ENCODE measurements at regions not wholly inside any gene's neighbourhood (a gene's known extent, or its start where the extent isn't known, plus 50 kb on each side); places are given as distances from the start of the nearest gene placed in this dataset.

DNA sequence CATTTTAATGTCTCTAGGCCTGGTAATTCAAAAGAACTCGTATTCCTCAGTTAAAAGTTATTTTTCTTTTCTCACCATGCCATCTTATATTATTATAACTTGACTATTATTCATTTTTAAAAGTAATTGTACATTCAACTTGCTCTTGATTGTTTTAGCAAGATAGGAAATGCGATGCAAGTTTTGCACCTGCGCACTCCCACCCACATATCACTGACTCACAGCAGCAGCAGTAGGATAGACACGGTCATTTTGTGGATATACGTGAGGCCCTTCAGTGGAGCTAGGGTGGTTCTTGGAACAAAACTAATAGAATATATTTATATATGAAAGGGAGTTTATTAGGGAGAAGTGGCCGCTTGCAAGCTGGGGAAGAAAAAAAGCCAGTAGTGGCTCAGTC is 95.5 kb upstream of the UBE3A start:
- H3K9me3 ChIP-seq (ENCODE audit: insufficient read depth, low read length, severe bottlenecking), result no peaks in the 10 kb centered on the region
- no peaks in the 10 kb centered on the region for H4K20me1 ChIP-seq (ENCODE audit: insufficient read depth, low read length)
- H3K79me2 ChIP-seq (ENCODE audit: insufficient read depth, low read length), result no peaks in the 10 kb centered on the region
- no peak overlapping the region for H3K27ac ChIP-seq (ENCODE audit: low read length)
- no peak overlapping the region for H2AFZ ChIP-seq (ENCODE audit: low read depth, low read length)
- TF ChIP-seq, protein P1, sequence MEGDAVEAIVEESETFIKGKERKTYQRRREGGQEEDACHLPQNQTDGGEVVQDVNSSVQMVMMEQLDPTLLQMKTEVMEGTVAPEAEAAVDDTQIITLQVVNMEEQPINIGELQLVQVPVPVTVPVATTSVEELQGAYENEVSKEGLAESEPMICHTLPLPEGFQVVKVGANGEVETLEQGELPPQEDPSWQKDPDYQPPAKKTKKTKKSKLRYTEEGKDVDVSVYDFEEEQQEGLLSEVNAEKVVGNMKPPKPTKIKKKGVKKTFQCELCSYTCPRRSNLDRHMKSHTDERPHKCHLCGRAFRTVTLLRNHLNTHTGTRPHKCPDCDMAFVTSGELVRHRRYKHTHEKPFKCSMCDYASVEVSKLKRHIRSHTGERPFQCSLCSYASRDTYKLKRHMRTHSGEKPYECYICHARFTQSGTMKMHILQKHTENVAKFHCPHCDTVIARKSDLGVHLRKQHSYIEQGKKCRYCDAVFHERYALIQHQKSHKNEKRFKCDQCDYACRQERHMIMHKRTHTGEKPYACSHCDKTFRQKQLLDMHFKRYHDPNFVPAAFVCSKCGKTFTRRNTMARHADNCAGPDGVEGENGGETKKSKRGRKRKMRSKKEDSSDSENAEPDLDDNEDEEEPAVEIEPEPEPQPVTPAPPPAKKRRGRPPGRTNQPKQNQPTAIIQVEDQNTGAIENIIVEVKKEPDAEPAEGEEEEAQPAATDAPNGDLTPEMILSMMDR (IDR thresholded peaks at IDR 0.05; ENCODE audit: borderline replicate concordance, extremely low read depth, low read length, poor library complexity, severe bottlenecking), result no peak
- TF ChIP-seq EZH2 (IDR thresholded peaks at IDR 0.05; ENCODE audit: borderline replicate concordance, low read depth, low read length, severe bottlenecking), result no peak
- ATAC-seq (ENCODE audit: insufficient read depth, low read depth) (no peak), DNase-seq (no peak)
- no peaks in the 10 kb centered on the region for H3K36me3 ChIP-seq (ENCODE audit: insufficient read depth, low read length)
- H3K4me2 ChIP-seq (ENCODE audit: insufficient read depth, low read length), result no peak overlapping the region
- no peak overlapping the region for H3K4me3 ChIP-seq (ENCODE audit: low read depth in 1 of 2, low read length in 2 of 2)
- no peaks in the 10 kb centered on the region for H3K27me3 ChIP-seq (ENCODE audit: insufficient read depth, low read length, poor library complexity)
- no peaks in the 10 kb centered on the region for H3K4me1 ChIP-seq (ENCODE audit: insufficient read depth, low read length)
- H3K9ac ChIP-seq (ENCODE audit: low read depth, low read length), result no peak overlapping the region

DNA sequence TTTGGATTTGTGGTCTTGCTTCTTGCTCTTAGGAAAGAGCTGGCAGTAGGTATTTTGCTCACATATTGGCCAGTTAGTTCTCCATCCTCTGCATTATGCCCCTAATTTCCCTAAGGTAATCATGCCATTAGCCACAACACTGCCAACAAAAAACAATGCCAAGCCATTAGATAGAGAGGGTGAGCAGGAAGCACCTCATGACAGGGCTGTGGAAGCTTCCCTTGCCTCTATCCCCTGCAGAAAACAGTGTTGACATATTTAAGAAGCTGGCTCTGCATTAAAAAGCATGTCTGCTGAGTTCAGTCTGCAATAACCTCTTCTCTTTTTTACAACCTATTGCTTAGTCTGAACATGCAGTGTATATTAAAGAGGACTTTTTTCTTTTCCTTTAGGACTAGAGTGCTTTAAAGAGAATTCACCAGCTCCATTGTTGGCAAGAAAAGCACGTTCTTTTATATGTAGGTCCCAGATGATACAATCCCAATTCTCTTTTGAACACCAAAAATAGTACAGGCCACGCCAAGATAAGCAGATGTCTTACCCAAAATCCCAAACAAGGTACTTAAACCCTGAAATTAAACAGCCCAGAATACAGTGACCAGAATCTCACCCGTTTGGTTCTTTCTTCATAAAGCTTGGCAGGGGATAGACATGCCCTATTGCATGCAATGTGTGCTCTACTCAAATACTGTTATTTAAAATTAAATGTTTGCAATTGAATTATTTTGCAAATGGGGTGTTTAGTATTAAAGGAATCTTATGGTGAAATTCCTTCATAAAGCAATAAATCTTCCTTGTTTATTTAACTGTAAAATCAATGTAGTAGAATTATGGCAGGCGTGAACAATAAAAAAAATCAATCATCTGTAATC is 93.7 kb upstream of the UBE3A start:
- Histone ChIP-seq H3K4me2 (ENCODE audit: insufficient read depth, low read length) (no peak overlapping the region), H3K27me3 (ENCODE audit: insufficient read depth, low read length, poor library complexity) (no peaks in the 10 kb centered on the region), H4K20me1 (ENCODE audit: insufficient read depth, low read length) (no peaks in the 10 kb centered on the region), H2AFZ (ENCODE audit: low read depth, low read length) (no peak overlapping the region), H3K4me1 (ENCODE audit: insufficient read depth, low read length) (no peaks in the 10 kb centered on the region), H3K36me3 (ENCODE audit: insufficient read depth, low read length) (no peaks in the 10 kb centered on the region), H3K4me3 (ENCODE audit: low read depth in 1 of 2, low read length in 2 of 2) (no peak overlapping the region), H3K79me2 (ENCODE audit: insufficient read depth, low read length) (no peaks in the 10 kb centered on the region), H3K9me3 (ENCODE audit: insufficient read depth, low read length, severe bottlenecking) (no peaks in the 10 kb centered on the region), H3K9ac (ENCODE audit: low read depth, low read length) (no peak overlapping the region), H3K27ac (ENCODE audit: low read length) (no peak overlapping the region)
- ATAC-seq (ENCODE audit: insufficient read depth, low read depth) (no peak), DNase-seq (no peak)
- TF ChIP-seq, protein P1 (IDR thresholded peaks at IDR 0.05; ENCODE audit: borderline replicate concordance, extremely low read depth, low read length, poor library complexity, severe bottlenecking), result no peak
- no peak for TF ChIP-seq EZH2 (IDR thresholded peaks at IDR 0.05; ENCODE audit: borderline replicate concordance, low read depth, low read length, severe bottlenecking)

DNA sequence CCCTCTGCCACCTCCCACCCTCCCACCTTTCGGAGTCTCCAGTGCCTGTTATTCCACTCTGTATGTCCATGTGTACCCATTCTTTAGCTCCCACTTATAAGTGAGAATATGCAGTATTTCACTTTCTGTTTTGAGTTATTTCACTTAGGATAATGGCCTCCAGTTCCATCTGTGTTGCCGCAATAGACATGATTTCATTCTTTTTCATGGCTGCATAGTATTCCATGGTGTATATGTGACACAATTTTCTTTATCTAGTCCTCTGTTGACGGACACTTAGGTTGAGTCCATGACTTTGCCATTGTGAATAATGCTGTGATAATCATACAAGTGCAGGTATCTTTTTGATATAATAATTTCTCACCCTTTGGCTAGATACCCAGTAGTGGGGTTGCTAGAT is 91.0 kb upstream of the UBE3A start:
- no peak overlapping the region for H3K9ac ChIP-seq (ENCODE audit: low read depth, low read length)
- H3K79me2 ChIP-seq (ENCODE audit: insufficient read depth, low read length), result no peaks in the 10 kb centered on the region
- DNase-seq (no peak), ATAC-seq (ENCODE audit: insufficient read depth, low read depth) (no peak)
- H2AFZ ChIP-seq (ENCODE audit: low read depth, low read length), result no peak overlapping the region
- TF ChIP-seq, protein P1 (IDR thresholded peaks at IDR 0.05; ENCODE audit: borderline replicate concordance, extremely low read depth, low read length, poor library complexity, severe bottlenecking), result no peak
- no peak for TF ChIP-seq EZH2 (IDR thresholded peaks at IDR 0.05; ENCODE audit: borderline replicate concordance, low read depth, low read length, severe bottlenecking)
- no peaks in the 10 kb centered on the region for H3K9me3 ChIP-seq (ENCODE audit: insufficient read depth, low read length, severe bottlenecking)
- H3K4me3 ChIP-seq (ENCODE audit: low read depth in 1 of 2, low read length in 2 of 2), result no peak overlapping the region
- no peaks in the 10 kb centered on the region for H4K20me1 ChIP-seq (ENCODE audit: insufficient read depth, low read length)
- no peaks in the 10 kb centered on the region for H3K27me3 ChIP-seq (ENCODE audit: insufficient read depth, low read length, poor library complexity)
- H3K4me1 ChIP-seq (ENCODE audit: insufficient read depth, low read length), result no peaks in the 10 kb centered on the region
- H3K36me3 ChIP-seq (ENCODE audit: insufficient read depth, low read length), result no peaks in the 10 kb centered on the region
- no peak overlapping the region for H3K27ac ChIP-seq (ENCODE audit: low read length)
- no peak overlapping the region for H3K4me2 ChIP-seq (ENCODE audit: insufficient read depth, low read length)
